ENCODE measurements at regions not wholly inside any gene's neighbourhood (a gene's known extent, or its start where the extent isn't known, plus 50 kb on each side); places are given as distances from the start of the nearest gene placed in this dataset.
"Not testable (repeated sequence)": the region's sequence is repeated elsewhere in the genome, so short reads cannot be mapped to it uniquely, and the experiment has no call there.

- H3K9me3 ChIP-seq; H3K36me3 ChIP-seq; DNase-seq (ENCODE audit: extremely low spot score in 2 of 2); H3K27me3 ChIP-seq; H3K4me1 ChIP-seq; H3K27ac ChIP-seq; H3K4me3 ChIP-seq; intact Hi-C loops (cut with DNase I): not testable (repeated sequence)
Measured at GRCh38 chr6:57878792-57879191, 561.4 kb downstream of the PRIM2 start.

- H3K9me3 ChIP-seq; H3K36me3 ChIP-seq; DNase-seq (ENCODE audit: extremely low spot score in 2 of 2); intact Hi-C loops (cut with DNase I); H3K27me3 ChIP-seq; H3K27ac ChIP-seq; H3K4me3 ChIP-seq; H3K4me1 ChIP-seq: not testable (repeated sequence)
Measured at GRCh38 chr6:57898850-57899249, 581.4 kb downstream of the PRIM2 start.

GRCh38 chr6:57900687-57901399 is 583.4 kb downstream of the PRIM2 start:
- H3K27me3 ChIP-seq; H3K27ac ChIP-seq; DNase-seq (ENCODE audit: extremely low spot score in 2 of 2); H3K4me1 ChIP-seq; intact Hi-C loops (cut with DNase I); H3K36me3 ChIP-seq; H3K4me3 ChIP-seq; H3K9me3 ChIP-seq: not testable (repeated sequence)

- intact Hi-C loops (cut with DNase I); H3K9me3 ChIP-seq; H3K27me3 ChIP-seq; H3K4me1 ChIP-seq; H3K36me3 ChIP-seq; H3K4me3 ChIP-seq; H3K27ac ChIP-seq; DNase-seq (ENCODE audit: extremely low spot score in 2 of 2): not testable (repeated sequence)
Measured at GRCh38 chr6:57901445-57901844, 584.0 kb downstream of the PRIM2 start.

GRCh38 chr6:57904356-57904755 is 586.9 kb downstream of the PRIM2 start:
- H3K27ac ChIP-seq; H3K36me3 ChIP-seq; DNase-seq (ENCODE audit: extremely low spot score in 2 of 2); H3K27me3 ChIP-seq; intact Hi-C loops (cut with DNase I); H3K4me1 ChIP-seq; H3K4me3 ChIP-seq; H3K9me3 ChIP-seq: not testable (repeated sequence)

GRCh38 chr6:57915300-57915699 is 597.9 kb downstream of the PRIM2 start:
- intact Hi-C loops (cut with DNase I); DNase-seq (ENCODE audit: extremely low spot score in 2 of 2); H3K27ac ChIP-seq; H3K9me3 ChIP-seq; H3K36me3 ChIP-seq; H3K4me3 ChIP-seq; H3K4me1 ChIP-seq; H3K27me3 ChIP-seq: not testable (repeated sequence)

GRCh38 chr6:57942966-57943365 is 625.5 kb downstream of the PRIM2 start:
- H3K9me3 ChIP-seq; H3K27me3 ChIP-seq; H3K36me3 ChIP-seq; intact Hi-C loops (cut with DNase I); H3K27ac ChIP-seq; H3K4me1 ChIP-seq; H3K4me3 ChIP-seq; DNase-seq (ENCODE audit: extremely low spot score in 2 of 2): not testable (repeated sequence)

GRCh38 chr6:57946084-57946768 is 628.8 kb downstream of the PRIM2 start:
- DNase-seq (ENCODE audit: extremely low spot score in 2 of 2); H3K9me3 ChIP-seq; H3K27me3 ChIP-seq; H3K27ac ChIP-seq; H3K4me3 ChIP-seq; intact Hi-C loops (cut with DNase I); H3K4me1 ChIP-seq: not testable (repeated sequence)
- H3K36me3 ChIP-seq = peaks cover 0 to 16% of the 10 kb centered on the region in 2 donors

GRCh38 chr6:57946769-57947091 is 629.3 kb downstream of the PRIM2 start:
- intact Hi-C loops (cut with DNase I) = not testable (repeated sequence)

GRCh38 chr6:57948481-57948880 is 631.1 kb downstream of the PRIM2 start:
- peaks cover 0 to 16% of the 10 kb centered on the region in 2 donors for H3K36me3 ChIP-seq
- DNase-seq (ENCODE audit: extremely low spot score in 2 of 2); intact Hi-C loops (cut with DNase I); H3K27ac ChIP-seq; H3K4me3 ChIP-seq; H3K4me1 ChIP-seq; H3K9me3 ChIP-seq; H3K27me3 ChIP-seq: not testable (repeated sequence)

More at GRCh38 chr6:57946769-57947091, 629.3 kb downstream of the PRIM2 start:
- H3K4me3 ChIP-seq; H3K9me3 ChIP-seq; H3K27me3 ChIP-seq; DNase-seq (ENCODE audit: extremely low spot score in 2 of 2); H3K27ac ChIP-seq; H3K4me1 ChIP-seq: not testable (repeated sequence)
- peaks cover 0 to 16% of the 10 kb centered on the region in 2 donors for H3K36me3 ChIP-seq

GRCh38 chr6:57950430-57950829 is 633.0 kb downstream of the PRIM2 start:
- intact Hi-C loops (cut with DNase I); DNase-seq (ENCODE audit: extremely low spot score in 2 of 2); H3K9me3 ChIP-seq; H3K4me1 ChIP-seq; H3K4me3 ChIP-seq; H3K27ac ChIP-seq; H3K27me3 ChIP-seq: not testable (repeated sequence)
- peaks cover 0 to 16% of the 10 kb centered on the region in 2 donors for H3K36me3 ChIP-seq

GRCh38 chr6:57966757-57967156 is 649.3 kb downstream of the PRIM2 start:
- H3K27ac ChIP-seq; H3K36me3 ChIP-seq; H3K27me3 ChIP-seq; H3K4me3 ChIP-seq; H3K9me3 ChIP-seq; H3K4me1 ChIP-seq; DNase-seq (ENCODE audit: extremely low spot score in 2 of 2); intact Hi-C loops (cut with DNase I): not testable (repeated sequence)

- DNase-seq (ENCODE audit: extremely low spot score in 2 of 2); H3K27ac ChIP-seq; H3K27me3 ChIP-seq; H3K9me3 ChIP-seq; intact Hi-C loops (cut with DNase I); H3K4me3 ChIP-seq; H3K36me3 ChIP-seq; H3K4me1 ChIP-seq: not testable (repeated sequence)
Measured at GRCh38 chr6:57971956-57972355, 654.5 kb downstream of the PRIM2 start.

Data from vagina (tissue), 2 donors.